Right lobe of liver (tissue), 4 donors: ENCODE measurements at regions not wholly inside any gene's neighbourhood (a gene's known extent, or its start where the extent isn't known, plus 50 kb on each side); places are given as distances from the start of the nearest gene placed in this dataset.

Source experiments
- POLR2A ChIP-seq: fragments of 450-650 bp; IDR thresholded peaks from one replicate; pipeline ENCODE4 v1.6.1; 2017; ENCODE audit warnings: antibody characterized with exemption, mild to moderate bottlenecking
- TF ChIP-seq, protein P1 (sequence below), 4 donors: fragments of 200-600 bp in 3 of 4; fragments of 450-650 bp in 1 of 4; IDR thresholded peaks; one replicate each; pipeline versions ENCODE4 v1.5.1 to v1.8.0; 2016 to 2022; ENCODE audit warnings: antibody characterized with exemption in 4 of 4, mild to moderate bottlenecking in 2 of 4
- donor health status: DM: no; HTN: no; CAD: no.
- donor health status: DM: no; HTN: no; CAD: no.
- donor health status: DM: no; HTN: yes; CAD: no.

DNA sequence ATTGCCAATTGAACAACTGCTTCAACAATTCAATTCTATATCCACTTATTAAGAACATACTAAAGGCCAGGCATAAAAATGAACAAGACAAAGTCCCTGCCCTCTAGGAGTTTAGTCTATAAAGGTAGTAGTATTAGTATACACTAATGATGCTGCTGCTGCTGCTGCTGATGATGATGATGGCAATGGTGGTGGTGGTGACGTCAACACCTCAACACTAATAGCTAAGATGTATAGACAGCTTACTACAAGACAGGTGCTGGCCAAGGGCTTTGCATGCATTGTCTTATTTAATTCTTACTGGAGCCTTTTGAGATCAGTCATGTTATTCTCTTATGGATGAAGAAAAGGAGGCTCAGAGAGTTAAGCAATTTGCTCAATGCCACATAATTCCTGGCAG lies 164.4 kb upstream of the ASIC2 start:
- TF ChIP-seq, protein P1, sequence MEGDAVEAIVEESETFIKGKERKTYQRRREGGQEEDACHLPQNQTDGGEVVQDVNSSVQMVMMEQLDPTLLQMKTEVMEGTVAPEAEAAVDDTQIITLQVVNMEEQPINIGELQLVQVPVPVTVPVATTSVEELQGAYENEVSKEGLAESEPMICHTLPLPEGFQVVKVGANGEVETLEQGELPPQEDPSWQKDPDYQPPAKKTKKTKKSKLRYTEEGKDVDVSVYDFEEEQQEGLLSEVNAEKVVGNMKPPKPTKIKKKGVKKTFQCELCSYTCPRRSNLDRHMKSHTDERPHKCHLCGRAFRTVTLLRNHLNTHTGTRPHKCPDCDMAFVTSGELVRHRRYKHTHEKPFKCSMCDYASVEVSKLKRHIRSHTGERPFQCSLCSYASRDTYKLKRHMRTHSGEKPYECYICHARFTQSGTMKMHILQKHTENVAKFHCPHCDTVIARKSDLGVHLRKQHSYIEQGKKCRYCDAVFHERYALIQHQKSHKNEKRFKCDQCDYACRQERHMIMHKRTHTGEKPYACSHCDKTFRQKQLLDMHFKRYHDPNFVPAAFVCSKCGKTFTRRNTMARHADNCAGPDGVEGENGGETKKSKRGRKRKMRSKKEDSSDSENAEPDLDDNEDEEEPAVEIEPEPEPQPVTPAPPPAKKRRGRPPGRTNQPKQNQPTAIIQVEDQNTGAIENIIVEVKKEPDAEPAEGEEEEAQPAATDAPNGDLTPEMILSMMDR (IDR thresholded peaks at IDR 0.05): no peak
- no peak for TF ChIP-seq POLR2A
